Transverse colon (tissue), 3 donors: ENCODE measurements at regions not wholly inside any gene's neighbourhood (a gene's known extent, or its start where the extent isn't known, plus 50 kb on each side); places are given as distances from the start of the nearest gene placed in this dataset.

Experiments
- CTCF ChIP-seq, 5 experiments: fragments of 200-600 bp in 3 of 5; fragments of 450-650 bp in 2 of 5; sonication (generic) in 3 of 5; IDR thresholded peaks; 1 replicate in 2 of 5; 2 replicates in 3 of 5; pipeline ENCODE4 v1.5.1; 2016 to 2017; ENCODE audit warnings: antibody characterized with exemption in 5 of 5, inconsistent platforms in 3 of 5, mild to moderate bottlenecking in 2 of 5, moderate library complexity in 1 of 5
- POLR2A ChIP-seq: fragments of 450-650 bp; IDR thresholded peaks from one replicate; pipeline ENCODE4 v1.6.1; 2016; ENCODE audit warnings: antibody characterized with exemption, mild to moderate bottlenecking, moderate library complexity

- TF ChIP-seq POLR2A (no peak), CTCF (IDR thresholded peaks at IDR 0.05) (peak; percentile 65 to 86 (median 75))
These were observed 192.8 kb downstream of the MAP2K6 start for GRCh38 chr17:69607162-69607834.
